Keratinocyte (primary cell): ENCODE measurements at regions not wholly inside any gene's neighbourhood (a gene's known extent, or its start where the extent isn't known, plus 50 kb on each side); places are given as distances from the start of the nearest gene placed in this dataset.

Source experiments
- DNase-seq: peaks from one replicate; pipeline ENCODE4 v3.0.0-alpha.2; 2011; ENCODE audit warnings: low read depth, missing footprints, low spot score
- FAIRE-seq: peaks from 2 replicates; lab custom pipeline; 2011; peaks lifted over from hg19 to GRCh38; lab: Jason Lieb, UNC
- H2AFZ ChIP-seq: 2 replicates; pipeline ENCODE4 v1.6.0; 2012; ENCODE audit warnings: low read length, control low read depth, inconsistent platforms; ENCODE audit not compliant: control insufficient read depth
- H3K27ac ChIP-seq: 2 replicates; pipeline ENCODE4 v1.5.1; 2011; ENCODE audit warnings: low read length; ENCODE audit not compliant: control insufficient read depth, insufficient read depth
- H3K27me3 ChIP-seq: 3 replicates; pipeline ENCODE4 v1.6.0; 2011; ENCODE audit warnings: low read length; ENCODE audit not compliant: control insufficient read depth, insufficient read depth; ENCODE audit errors: extremely low read depth
- H3K36me3 ChIP-seq, 2 experiments: 2 replicates in 1 of 2; 3 replicates in 1 of 2; pipeline ENCODE4 v1.5.1; 2011; ENCODE audit warnings: low read length in 2 of 2, mild to moderate bottlenecking in 1 of 2; ENCODE audit not compliant: control insufficient read depth in 2 of 2, insufficient read depth in 2 of 2; ENCODE audit errors: extremely low read depth in 1 of 2
- H3K4me1 ChIP-seq: 3 replicates; pipeline ENCODE4 v1.5.1; 2011; ENCODE audit warnings: low read length; ENCODE audit not compliant: control insufficient read depth, insufficient read depth; ENCODE audit errors: extremely low read depth
- H3K4me2 ChIP-seq: 3 replicates; pipeline ENCODE4 v1.6.0; 2011; ENCODE audit warnings: low read depth, low read length; ENCODE audit not compliant: control insufficient read depth, insufficient read depth; ENCODE audit errors: extremely low read depth
- H3K4me3 ChIP-seq, 3 experiments: fragments of 200-600 bp in 1 of 3; sonication (generic) in 1 of 3; 2 replicates in 2 of 3; 3 replicates in 1 of 3; pipeline ENCODE4 v1.5.1; 2011 to 2016; ENCODE audit warnings: low read length in 3 of 3, mild to moderate bottlenecking in 3 of 3, control low read depth in 2 of 3, inconsistent platforms in 1 of 3, low read depth in 1 of 3, mixed read lengths in 1 of 3, mixed run types in 1 of 3, moderate library complexity in 1 of 3; ENCODE audit not compliant: control insufficient read depth in 2 of 3, insufficient read depth in 2 of 3; ENCODE audit errors: extremely low read depth in 1 of 3
- H3K79me2 ChIP-seq: 2 replicates; pipeline ENCODE4 v1.6.0; 2012; ENCODE audit warnings: low read length; ENCODE audit not compliant: control insufficient read depth, insufficient read depth
- H3K9ac ChIP-seq: 3 replicates; pipeline ENCODE4 v1.6.0; 2011; ENCODE audit warnings: low read length; ENCODE audit not compliant: control insufficient read depth, insufficient read depth; ENCODE audit errors: extremely low read depth
- H3K9me1 ChIP-seq: 3 replicates; pipeline ENCODE4 v1.6.0; 2011; ENCODE audit warnings: low read length; ENCODE audit not compliant: control insufficient read depth, insufficient read depth; ENCODE audit errors: extremely low read depth
- H3K9me3 ChIP-seq: 2 replicates; pipeline ENCODE4 v1.5.1; 2012; ENCODE audit warnings: low read depth, low read length; ENCODE audit not compliant: control insufficient read depth
- H4K20me1 ChIP-seq: 3 replicates; pipeline ENCODE4 v1.6.0; 2011; ENCODE audit warnings: low read length; ENCODE audit not compliant: control insufficient read depth, insufficient read depth; ENCODE audit errors: extremely low read depth
- EZH2 ChIP-seq: IDR thresholded peaks from one replicate; pipeline ENCODE4 v1.6.1; 2012; ENCODE audit warnings: inconsistent platforms, mild to moderate bottlenecking, low read length, moderate library complexity
- dilution Hi-C: fragments of 300-500 bp; cut with MboI; formaldehyde crosslinking; loops from one replicate; pipeline ENCODE4 v1.7.0; 2020; ENCODE audit warnings: low sequenced_read_pairs; ENCODE audit not compliant: extremely low pct_ligation_motif_present
- TF ChIP-seq, protein P1 (sequence below), 3 experiments: IDR thresholded peaks in 1 of 3; conservative IDR thresholded peaks in 1 of 3; optimal IDR thresholded peaks in 1 of 3; 2 replicates in 2 of 3; 3 replicates in 1 of 3; pipeline versions ENCODE3 to v1.5.1; 2011; ENCODE audit warnings: low read length in 3 of 3, mild to moderate bottlenecking in 3 of 3, moderate library complexity in 2 of 3, control low read depth in 1 of 3, inconsistent platforms in 1 of 3; ENCODE audit not compliant: insufficient read depth in 2 of 3; ENCODE audit errors: extremely low read depth in 1 of 3

- H3K9ac ChIP-seq = no peak overlapping the region
- no peak for FAIRE-seq
These were observed 330.3 kb upstream of the SYT1 start for GRCh38 chr12:78534311-78534710.

GRCh38 chr12:78540606-78541336 lies 323.8 kb upstream of the SYT1 start:
- no peaks in the 10 kb centered on the region for H3K4me1 ChIP-seq
- H3K9me1 ChIP-seq = no peaks in the 10 kb centered on the region
- no peaks in the 10 kb centered on the region for H4K20me1 ChIP-seq
- no peaks in the 10 kb centered on the region for H3K9me3 ChIP-seq
- no peak overlapping the region for H3K27ac ChIP-seq
- no peak overlapping the region for H3K4me3 ChIP-seq
- no peak overlapping the region for H2AFZ ChIP-seq
- no peaks in the 10 kb centered on the region for H3K79me2 ChIP-seq
- TF ChIP-seq EZH2 = no peak
- TF ChIP-seq, protein P1, sequence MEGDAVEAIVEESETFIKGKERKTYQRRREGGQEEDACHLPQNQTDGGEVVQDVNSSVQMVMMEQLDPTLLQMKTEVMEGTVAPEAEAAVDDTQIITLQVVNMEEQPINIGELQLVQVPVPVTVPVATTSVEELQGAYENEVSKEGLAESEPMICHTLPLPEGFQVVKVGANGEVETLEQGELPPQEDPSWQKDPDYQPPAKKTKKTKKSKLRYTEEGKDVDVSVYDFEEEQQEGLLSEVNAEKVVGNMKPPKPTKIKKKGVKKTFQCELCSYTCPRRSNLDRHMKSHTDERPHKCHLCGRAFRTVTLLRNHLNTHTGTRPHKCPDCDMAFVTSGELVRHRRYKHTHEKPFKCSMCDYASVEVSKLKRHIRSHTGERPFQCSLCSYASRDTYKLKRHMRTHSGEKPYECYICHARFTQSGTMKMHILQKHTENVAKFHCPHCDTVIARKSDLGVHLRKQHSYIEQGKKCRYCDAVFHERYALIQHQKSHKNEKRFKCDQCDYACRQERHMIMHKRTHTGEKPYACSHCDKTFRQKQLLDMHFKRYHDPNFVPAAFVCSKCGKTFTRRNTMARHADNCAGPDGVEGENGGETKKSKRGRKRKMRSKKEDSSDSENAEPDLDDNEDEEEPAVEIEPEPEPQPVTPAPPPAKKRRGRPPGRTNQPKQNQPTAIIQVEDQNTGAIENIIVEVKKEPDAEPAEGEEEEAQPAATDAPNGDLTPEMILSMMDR (optimal IDR thresholded peaks at IDR 0.05 in 1 of 3, IDR thresholded peaks at IDR 0.05 in 1 of 3, conservative IDR thresholded peaks at IDR 0.05 in 1 of 3; ENCODE audit: extremely low read depth in 1 of 3, insufficient read depth in 2 of 3, low read length in 3 of 3) = no peak
- DNase-seq = no peak
- H3K9ac ChIP-seq = no peak overlapping the region
- no peaks in the 10 kb centered on the region for H3K27me3 ChIP-seq
- dilution Hi-C loops = no loop called here
- H3K36me3 ChIP-seq = no peaks in the 10 kb centered on the region
- no peak for FAIRE-seq
- H3K4me2 ChIP-seq = no peak overlapping the region

More at GRCh38 chr12:78534311-78534710, 330.3 kb upstream of the SYT1 start:
- no peaks in the 10 kb centered on the region for H3K27me3 ChIP-seq
- H3K9me3 ChIP-seq = no peaks in the 10 kb centered on the region
- H3K27ac ChIP-seq = no peak overlapping the region
- no peak for TF ChIP-seq EZH2
- TF ChIP-seq, protein P1 (optimal IDR thresholded peaks at IDR 0.05 in 1 of 3, IDR thresholded peaks at IDR 0.05 in 1 of 3, conservative IDR thresholded peaks at IDR 0.05 in 1 of 3; ENCODE audit: extremely low read depth in 1 of 3, insufficient read depth in 2 of 3, low read length in 3 of 3) = no peak
- H2AFZ ChIP-seq = no peak overlapping the region
- no peak overlapping the region for H3K4me2 ChIP-seq
- H3K4me3 ChIP-seq = no peak overlapping the region
- no peaks in the 10 kb centered on the region for H4K20me1 ChIP-seq
- no peaks in the 10 kb centered on the region for H3K79me2 ChIP-seq
- DNase-seq = no peak
- H3K36me3 ChIP-seq = no peaks in the 10 kb centered on the region
- dilution Hi-C loops = no loop called here
- no peaks in the 10 kb centered on the region for H3K4me1 ChIP-seq
- H3K9me1 ChIP-seq = no peaks in the 10 kb centered on the region
